ENCODE measurements at regions not wholly inside any gene's neighbourhood (a gene's known extent, or its start where the extent isn't known, plus 50 kb on each side); places are given as distances from the start of the nearest gene placed in this dataset.

DNA sequence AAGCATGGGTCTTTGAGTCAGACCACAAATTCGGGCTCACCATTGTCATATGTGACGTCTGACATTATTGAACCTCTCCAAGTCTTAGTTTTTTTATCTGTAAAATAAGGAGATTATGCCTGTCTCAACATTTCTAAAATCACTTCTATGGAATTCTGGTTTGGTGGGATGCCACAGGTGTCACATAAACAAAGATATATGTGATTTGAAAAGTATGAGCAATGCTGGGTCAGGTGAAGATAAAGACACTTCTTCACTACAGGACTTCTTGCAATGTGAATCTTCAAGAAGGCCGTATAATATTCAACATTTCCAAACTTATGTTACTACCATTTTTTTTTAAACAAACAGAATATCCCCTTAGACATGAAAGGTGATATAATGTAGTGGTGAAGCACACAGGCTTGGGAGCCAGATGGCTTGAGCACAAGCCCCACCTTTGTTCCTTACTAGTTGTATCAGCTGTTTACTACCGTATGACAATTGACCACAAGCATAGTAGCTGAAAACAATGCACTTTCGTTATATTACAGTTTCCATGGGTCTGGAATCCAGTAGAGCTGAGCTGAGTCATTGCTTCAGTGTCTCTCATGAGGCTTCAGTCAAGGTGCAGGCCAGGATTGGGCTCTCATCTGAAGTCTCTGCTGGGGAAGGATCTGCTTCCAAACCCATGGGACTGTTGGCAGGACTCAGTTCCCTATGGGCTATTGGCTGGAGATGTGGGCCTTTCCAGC, 87.7 kb downstream of the UTP18 start:
- Histone ChIP-seq H3K9me2 (ENCODE audit: insufficient read depth) (peaks cover 14% of the 10 kb centered on the region; the same call in 1 of the 2 replicates), H3K27ac (ENCODE audit: low read depth) (no peak overlapping the region), H2AFZ (no peak overlapping the region), H3K4me1 (ENCODE audit: insufficient read depth) (no peaks in the 10 kb centered on the region), H4K20me1 (replicated peaks; ENCODE audit: insufficient read depth) (no peaks in the 10 kb centered on the region), H3K4me2 (no peak overlapping the region), H3K79me2 (replicated peaks; ENCODE audit: insufficient read depth) (no peaks in the 10 kb centered on the region), H3K27me3 (ENCODE audit: insufficient read depth) (no peaks in the 10 kb centered on the region), H3F3A (replicated peaks; ENCODE audit: low read depth) (no peaks in the 10 kb centered on the region), H3K4me3 (no peak overlapping the region), H3K36me3 (ENCODE audit: insufficient read depth) (no peaks in the 10 kb centered on the region)
- Mint-ChIP-seq H3K27me3 (ENCODE audit: insufficient read depth, low read depth, poor library complexity) (peaks cover 3% of the 10 kb centered on the region), H3K36me3 (ENCODE audit: low read depth) (no peaks in the 10 kb centered on the region), H3K27ac (no peak overlapping the region), H3K4me1 (no peaks in the 10 kb centered on the region), H3K4me3 (no peak overlapping the region), H3K9me3 (no peaks in the 10 kb centered on the region)
- DNase-seq (ENCODE audit: low spot score) (no peak), ATAC-seq (no peak)
- TF ChIP-seq, protein P1, sequence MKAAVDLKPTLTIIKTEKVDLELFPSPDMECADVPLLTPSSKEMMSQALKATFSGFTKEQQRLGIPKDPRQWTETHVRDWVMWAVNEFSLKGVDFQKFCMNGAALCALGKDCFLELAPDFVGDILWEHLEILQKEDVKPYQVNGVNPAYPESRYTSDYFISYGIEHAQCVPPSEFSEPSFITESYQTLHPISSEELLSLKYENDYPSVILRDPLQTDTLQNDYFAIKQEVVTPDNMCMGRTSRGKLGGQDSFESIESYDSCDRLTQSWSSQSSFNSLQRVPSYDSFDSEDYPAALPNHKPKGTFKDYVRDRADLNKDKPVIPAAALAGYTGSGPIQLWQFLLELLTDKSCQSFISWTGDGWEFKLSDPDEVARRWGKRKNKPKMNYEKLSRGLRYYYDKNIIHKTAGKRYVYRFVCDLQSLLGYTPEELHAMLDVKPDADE (IDR thresholded peaks at IDR 0.05): no peak
- TF ChIP-seq CTCF (conservative IDR thresholded peaks at IDR 0.05; ENCODE audit: low read depth in 2 of 2) (no peak), EZH2 (IDR thresholded peaks at IDR 0.05; ENCODE audit: low read depth, unreplicated experiment) (no peak), ZNF114 (CRISPR knock-in tag; IDR thresholded peaks at IDR 0.05) (no peak), POLR2AphosphoS5 (IDR thresholded peaks at IDR 0.05; ENCODE audit: low read depth) (no peak), ZNF331 (CRISPR knock-in tag; IDR thresholded peaks at IDR 0.05; ENCODE audit: low read depth) (no peak), STAT1 (IDR thresholded peaks at IDR 0.05; ENCODE audit: unreplicated experiment) (no peak), CREB1 (CRISPR knock-in tag; IDR thresholded peaks at IDR 0.05; ENCODE audit: low read depth) (no peak), JUNB (IDR thresholded peaks at IDR 0.05; ENCODE audit: unreplicated experiment) (no peak), NANOG (IDR thresholded peaks at IDR 0.05; ENCODE audit: borderline replicate concordance) (no peak), EZH2phosphoT487 (IDR thresholded peaks at IDR 0.05; ENCODE audit: unreplicated experiment) (no peak)
- TF ChIP-seq, protein P2, sequence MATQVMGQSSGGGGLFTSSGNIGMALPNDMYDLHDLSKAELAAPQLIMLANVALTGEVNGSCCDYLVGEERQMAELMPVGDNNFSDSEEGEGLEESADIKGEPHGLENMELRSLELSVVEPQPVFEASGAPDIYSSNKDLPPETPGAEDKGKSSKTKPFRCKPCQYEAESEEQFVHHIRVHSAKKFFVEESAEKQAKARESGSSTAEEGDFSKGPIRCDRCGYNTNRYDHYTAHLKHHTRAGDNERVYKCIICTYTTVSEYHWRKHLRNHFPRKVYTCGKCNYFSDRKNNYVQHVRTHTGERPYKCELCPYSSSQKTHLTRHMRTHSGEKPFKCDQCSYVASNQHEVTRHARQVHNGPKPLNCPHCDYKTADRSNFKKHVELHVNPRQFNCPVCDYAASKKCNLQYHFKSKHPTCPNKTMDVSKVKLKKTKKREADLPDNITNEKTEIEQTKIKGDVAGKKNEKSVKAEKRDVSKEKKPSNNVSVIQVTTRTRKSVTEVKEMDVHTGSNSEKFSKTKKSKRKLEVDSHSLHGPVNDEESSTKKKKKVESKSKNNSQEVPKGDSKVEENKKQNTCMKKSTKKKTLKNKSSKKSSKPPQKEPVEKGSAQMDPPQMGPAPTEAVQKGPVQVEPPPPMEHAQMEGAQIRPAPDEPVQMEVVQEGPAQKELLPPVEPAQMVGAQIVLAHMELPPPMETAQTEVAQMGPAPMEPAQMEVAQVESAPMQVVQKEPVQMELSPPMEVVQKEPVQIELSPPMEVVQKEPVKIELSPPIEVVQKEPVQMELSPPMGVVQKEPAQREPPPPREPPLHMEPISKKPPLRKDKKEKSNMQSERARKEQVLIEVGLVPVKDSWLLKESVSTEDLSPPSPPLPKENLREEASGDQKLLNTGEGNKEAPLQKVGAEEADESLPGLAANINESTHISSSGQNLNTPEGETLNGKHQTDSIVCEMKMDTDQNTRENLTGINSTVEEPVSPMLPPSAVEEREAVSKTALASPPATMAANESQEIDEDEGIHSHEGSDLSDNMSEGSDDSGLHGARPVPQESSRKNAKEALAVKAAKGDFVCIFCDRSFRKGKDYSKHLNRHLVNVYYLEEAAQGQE (IDR thresholded peaks at IDR 0.05; ENCODE audit: unreplicated experiment): no peak
- TF ChIP-seq, protein P3, sequence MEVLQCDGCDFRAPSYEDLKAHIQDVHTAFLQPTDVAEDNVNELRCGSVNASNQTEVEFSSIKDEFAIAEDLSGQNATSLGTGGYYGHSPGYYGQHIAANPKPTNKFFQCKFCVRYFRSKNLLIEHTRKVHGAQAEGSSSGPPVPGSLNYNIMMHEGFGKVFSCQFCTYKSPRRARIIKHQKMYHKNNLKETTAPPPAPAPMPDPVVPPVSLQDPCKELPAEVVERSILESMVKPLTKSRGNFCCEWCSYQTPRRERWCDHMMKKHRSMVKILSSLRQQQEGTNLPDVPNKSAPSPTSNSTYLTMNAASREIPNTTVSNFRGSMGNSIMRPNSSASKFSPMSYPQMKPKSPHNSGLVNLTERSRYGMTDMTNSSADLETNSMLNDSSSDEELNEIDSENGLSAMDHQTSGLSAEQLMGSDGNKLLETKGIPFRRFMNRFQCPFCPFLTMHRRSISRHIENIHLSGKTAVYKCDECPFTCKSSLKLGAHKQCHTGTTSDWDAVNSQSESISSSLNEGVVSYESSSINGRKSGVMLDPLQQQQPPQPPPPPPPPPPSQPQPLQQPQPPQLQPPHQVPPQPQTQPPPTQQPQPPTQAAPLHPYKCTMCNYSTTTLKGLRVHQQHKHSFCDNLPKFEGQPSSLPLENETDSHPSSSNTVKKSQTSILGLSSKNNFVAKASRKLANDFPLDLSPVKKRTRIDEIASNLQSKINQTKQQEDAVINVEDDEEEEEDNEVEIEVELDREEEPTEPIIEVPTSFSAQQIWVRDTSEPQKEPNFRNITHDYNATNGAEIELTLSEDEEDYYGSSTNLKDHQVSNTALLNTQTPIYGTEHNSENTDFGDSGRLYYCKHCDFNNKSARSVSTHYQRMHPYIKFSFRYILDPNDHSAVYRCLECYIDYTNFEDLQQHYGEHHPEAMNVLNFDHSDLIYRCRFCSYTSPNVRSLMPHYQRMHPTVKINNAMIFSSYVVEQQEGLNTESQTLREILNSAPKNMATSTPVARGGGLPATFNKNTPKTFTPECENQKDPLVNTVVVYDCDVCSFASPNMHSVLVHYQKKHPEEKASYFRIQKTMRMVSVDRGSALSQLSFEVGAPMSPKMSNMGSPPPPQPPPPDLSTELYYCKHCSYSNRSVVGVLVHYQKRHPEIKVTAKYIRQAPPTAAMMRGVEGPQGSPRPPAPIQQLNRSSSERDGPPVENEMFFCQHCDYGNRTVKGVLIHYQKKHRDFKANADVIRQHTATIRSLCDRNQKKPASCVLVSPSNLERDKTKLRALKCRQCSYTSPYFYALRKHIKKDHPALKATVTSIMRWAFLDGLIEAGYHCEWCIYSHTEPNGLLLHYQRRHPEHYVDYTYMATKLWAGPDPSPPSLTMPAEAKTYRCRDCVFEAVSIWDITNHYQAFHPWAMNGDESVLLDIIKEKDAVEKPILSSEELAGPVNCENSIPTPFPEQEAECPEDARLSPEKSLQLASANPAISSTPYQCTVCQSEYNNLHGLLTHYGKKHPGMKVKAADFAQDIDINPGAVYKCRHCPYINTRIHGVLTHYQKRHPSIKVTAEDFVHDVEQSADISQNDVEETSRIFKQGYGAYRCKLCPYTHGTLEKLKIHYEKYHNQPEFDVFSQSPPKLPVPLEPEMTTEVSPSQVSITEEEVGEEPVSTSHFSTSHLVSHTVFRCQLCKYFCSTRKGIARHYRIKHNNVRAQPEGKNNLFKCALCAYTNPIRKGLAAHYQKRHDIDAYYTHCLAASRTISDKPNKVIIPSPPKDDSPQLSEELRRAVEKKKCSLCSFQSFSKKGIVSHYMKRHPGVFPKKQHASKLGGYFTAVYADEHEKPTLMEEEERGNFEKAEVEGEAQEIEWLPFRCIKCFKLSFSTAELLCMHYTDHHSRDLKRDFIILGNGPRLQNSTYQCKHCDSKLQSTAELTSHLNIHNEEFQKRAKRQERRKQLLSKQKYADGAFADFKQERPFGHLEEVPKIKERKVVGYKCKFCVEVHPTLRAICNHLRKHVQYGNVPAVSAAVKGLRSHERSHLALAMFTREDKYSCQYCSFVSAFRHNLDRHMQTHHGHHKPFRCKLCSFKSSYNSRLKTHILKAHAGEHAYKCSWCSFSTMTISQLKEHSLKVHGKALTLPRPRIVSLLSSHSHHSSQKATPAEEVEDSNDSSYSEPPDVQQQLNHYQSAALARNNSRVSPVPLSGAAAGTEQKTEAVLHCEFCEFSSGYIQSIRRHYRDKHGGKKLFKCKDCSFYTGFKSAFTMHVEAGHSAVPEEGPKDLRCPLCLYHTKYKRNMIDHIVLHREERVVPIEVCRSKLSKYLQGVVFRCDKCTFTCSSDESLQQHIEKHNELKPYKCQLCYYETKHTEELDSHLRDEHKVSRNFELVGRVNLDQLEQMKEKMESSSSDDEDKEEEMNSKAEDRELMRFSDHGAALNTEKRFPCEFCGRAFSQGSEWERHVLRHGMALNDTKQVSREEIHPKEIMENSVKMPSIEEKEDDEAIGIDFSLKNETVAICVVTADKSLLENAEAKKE (CRISPR knock-in tag; IDR thresholded peaks at IDR 0.05): no peak
